IPS-18a (cell line): ENCODE measurements at regions not wholly inside any gene's neighbourhood (a gene's known extent, or its start where the extent isn't known, plus 50 kb on each side); places are given as distances from the start of the nearest gene placed in this dataset.
A peak's percentile ranks its signal among the peaks of the same experiment; 100 is the strongest.

Experiments used
- H3K27ac ChIP-seq: one replicate; pipeline ENCODE4 v1.5.1; 2013; ENCODE audit warnings: low read length
- H3K27me3 ChIP-seq: one replicate; pipeline ENCODE4 v1.6.1; 2013; ENCODE audit warnings: mild to moderate bottlenecking, low read length; ENCODE audit not compliant: control insufficient read depth, insufficient read depth
- H3K36me3 ChIP-seq: one replicate; pipeline ENCODE4 v1.6.1; 2013; ENCODE audit warnings: low read depth, low read length; ENCODE audit not compliant: control insufficient read depth
- H3K4me1 ChIP-seq: one replicate; pipeline ENCODE4 v1.6.1; 2013; ENCODE audit warnings: low read depth, low read length; ENCODE audit not compliant: control insufficient read depth
- H3K4me3 ChIP-seq: one replicate; pipeline ENCODE4 v1.5.1; 2013; ENCODE audit warnings: low read length
- H3K9ac ChIP-seq: one replicate; pipeline ENCODE4 v1.6.1; 2013; ENCODE audit warnings: mild to moderate bottlenecking, low read length, moderate library complexity
- H3K9me3 ChIP-seq: one replicate; pipeline ENCODE4 v1.6.1; 2013; ENCODE audit warnings: low read depth, low read length; ENCODE audit not compliant: control insufficient read depth

DNA sequence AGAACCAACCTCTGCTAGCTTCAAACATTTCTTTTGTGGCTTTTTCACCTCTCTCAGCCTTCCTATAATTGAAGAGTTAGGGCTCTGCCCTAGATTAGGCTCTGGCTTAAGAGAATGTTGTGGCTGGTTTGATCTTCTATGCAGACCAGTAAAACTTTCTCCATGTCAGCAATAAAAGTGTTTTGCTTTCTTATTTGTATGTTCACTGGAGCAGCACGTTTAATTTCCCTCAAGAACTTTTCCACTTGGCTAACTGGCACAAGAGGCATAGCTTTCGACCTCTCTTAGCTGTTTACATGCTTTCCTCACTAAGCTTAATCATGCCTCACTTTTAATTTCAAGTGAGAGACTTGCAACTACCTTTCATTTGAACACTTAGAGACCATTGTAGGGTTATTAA lies 964.7 kb downstream of the ROBO2 start:
- H3K4me1 ChIP-seq, result no peaks in the 10 kb centered on the region
- no peak overlapping the region for H3K27ac ChIP-seq
- H3K27me3 ChIP-seq, result no peaks in the 10 kb centered on the region
- no peaks in the 10 kb centered on the region for H3K9me3 ChIP-seq
- H3K9ac ChIP-seq, result no peak overlapping the region
- no peak overlapping the region for H3K4me3 ChIP-seq
- H3K36me3 ChIP-seq, result no peaks in the 10 kb centered on the region

- no peak overlapping the region for H3K27ac ChIP-seq
- H3K27me3 ChIP-seq, result no peaks in the 10 kb centered on the region
- H3K9ac ChIP-seq, result no peak overlapping the region
- H3K36me3 ChIP-seq, result no peaks in the 10 kb centered on the region
- H3K4me3 ChIP-seq, result no peak overlapping the region
- peaks cover 8% of the 10 kb centered on the region for H3K9me3 ChIP-seq
- H3K4me1 ChIP-seq, result no peaks in the 10 kb centered on the region
Measured at GRCh38 chr3:78013653-78014052, 973.8 kb downstream of the ROBO2 start.

- no peaks in the 10 kb centered on the region for H3K36me3 ChIP-seq
- H3K27ac ChIP-seq, result no peak overlapping the region
- H3K9me3 ChIP-seq, result peaks cover 8% of the 10 kb centered on the region
- H3K4me3 ChIP-seq, result no peak overlapping the region
- no peaks in the 10 kb centered on the region for H3K4me1 ChIP-seq
- H3K9ac ChIP-seq, result no peak overlapping the region
- H3K27me3 ChIP-seq, result no peaks in the 10 kb centered on the region
Measured at GRCh38 chr3:78015856-78016255, 976.0 kb downstream of the ROBO2 start.

- Histone ChIP-seq H3K27ac (no peak overlapping the region), H3K9me3 (no peaks in the 10 kb centered on the region), H3K36me3 (no peaks in the 10 kb centered on the region), H3K9ac (no peak overlapping the region), H3K27me3 (no peaks in the 10 kb centered on the region), H3K4me1 (no peaks in the 10 kb centered on the region), H3K4me3 (no peak overlapping the region)
Measured at GRCh38 chr3:78021710-78022109, 981.8 kb downstream of the ROBO2 start.

- Histone ChIP-seq H3K36me3 (no peaks in the 10 kb centered on the region), H3K9ac (no peak overlapping the region), H3K27me3 (no peaks in the 10 kb centered on the region), H3K4me1 (no peaks in the 10 kb centered on the region), H3K27ac (no peak overlapping the region), H3K9me3 (no peaks in the 10 kb centered on the region), H3K4me3 (no peak overlapping the region)
Measured at GRCh38 chr3:78022232-78022631, 982.3 kb downstream of the ROBO2 start.

- Histone ChIP-seq H3K36me3 (no peaks in the 10 kb centered on the region), H3K9ac (no peak overlapping the region), H3K27ac (no peak overlapping the region), H3K9me3 (no peaks in the 10 kb centered on the region), H3K27me3 (no peaks in the 10 kb centered on the region), H3K4me1 (no peaks in the 10 kb centered on the region), H3K4me3 (no peak overlapping the region)
Measured at GRCh38 chr3:78023257-78023656, 983.4 kb downstream of the ROBO2 start.

- no peaks in the 10 kb centered on the region for H3K4me1 ChIP-seq
- no peak overlapping the region for H3K9ac ChIP-seq
- no peaks in the 10 kb centered on the region for H3K9me3 ChIP-seq
- no peak overlapping the region for H3K4me3 ChIP-seq
- H3K36me3 ChIP-seq, result no peaks in the 10 kb centered on the region
- H3K27me3 ChIP-seq, result no peaks in the 10 kb centered on the region
- H3K27ac ChIP-seq, result no peak overlapping the region
Measured at GRCh38 chr3:78025916-78026315, 986.0 kb downstream of the ROBO2 start.

DNA sequence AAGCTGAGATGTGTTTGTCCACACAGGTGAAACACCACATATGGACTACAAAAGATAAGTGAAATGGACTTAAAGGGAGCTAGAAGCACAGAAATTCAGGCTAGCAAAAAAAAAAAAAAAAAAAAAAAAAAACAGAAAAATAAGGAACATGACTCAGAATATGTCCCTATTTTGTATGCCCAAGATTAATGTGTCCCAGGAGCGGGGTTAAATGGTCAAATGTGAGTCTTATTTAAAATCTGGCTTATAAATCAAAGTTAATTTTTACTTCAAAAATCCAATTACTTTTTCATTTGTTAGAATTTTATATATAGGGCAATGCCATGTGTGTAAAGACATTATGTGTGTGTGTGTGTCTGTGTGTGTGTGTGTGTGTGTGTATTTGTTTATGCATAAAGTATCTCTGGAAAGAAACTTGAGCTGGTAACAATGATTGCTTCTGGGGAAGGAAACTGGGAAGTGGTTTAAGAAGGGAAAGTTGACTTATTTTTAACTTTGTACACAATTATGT lies 986.5 kb downstream of the ROBO2 start:
- H3K36me3 ChIP-seq, result no peaks in the 10 kb centered on the region
- H3K4me3 ChIP-seq, result no peak overlapping the region
- H3K4me1 ChIP-seq, result no peaks in the 10 kb centered on the region
- H3K9me3 ChIP-seq, result no peaks in the 10 kb centered on the region
- no peak overlapping the region for H3K27ac ChIP-seq
- no peak overlapping the region for H3K9ac ChIP-seq
- H3K27me3 ChIP-seq, result no peaks in the 10 kb centered on the region

- no peaks in the 10 kb centered on the region for H3K4me1 ChIP-seq
- H3K36me3 ChIP-seq, result no peaks in the 10 kb centered on the region
- H3K9ac ChIP-seq, result no peak overlapping the region
- H3K27me3 ChIP-seq, result no peaks in the 10 kb centered on the region
- H3K27ac ChIP-seq, result no peak overlapping the region
- no peaks in the 10 kb centered on the region for H3K9me3 ChIP-seq
- no peak overlapping the region for H3K4me3 ChIP-seq
Measured at GRCh38 chr3:78029775-78030174, 989.9 kb downstream of the ROBO2 start.

DNA sequence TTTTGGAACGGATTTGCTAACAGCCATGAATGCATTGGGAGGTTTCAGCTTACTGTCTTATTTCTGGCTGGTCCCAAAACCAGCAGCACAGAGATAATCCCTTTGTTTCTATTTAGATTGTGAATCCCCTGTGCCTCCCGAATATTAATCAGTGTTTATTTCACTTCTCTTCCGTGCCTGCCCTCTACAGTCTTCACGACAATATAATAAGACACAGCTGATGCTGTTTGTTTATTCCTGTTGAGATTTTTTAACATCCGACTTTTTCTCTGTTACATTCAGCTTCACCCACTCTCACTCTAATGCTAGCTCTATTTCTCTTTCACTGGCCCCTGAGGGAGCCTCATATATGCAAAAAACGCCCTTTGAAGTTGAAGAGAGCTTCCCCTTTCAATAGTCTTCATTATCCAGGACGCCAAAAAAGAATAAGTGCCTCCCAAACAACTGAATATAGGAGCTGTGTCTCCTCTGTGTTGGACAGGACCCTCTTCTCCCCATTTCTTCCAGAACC lies 995.3 kb downstream of the ROBO2 start:
- H3K27ac ChIP-seq, result no peak overlapping the region
- H3K4me3 ChIP-seq, result peak overlapping the region; percentile 17
- H3K36me3 ChIP-seq, result no peaks in the 10 kb centered on the region
- H3K9me3 ChIP-seq, result no peaks in the 10 kb centered on the region
- no peaks in the 10 kb centered on the region for H3K27me3 ChIP-seq
- no peak overlapping the region for H3K9ac ChIP-seq
- H3K4me1 ChIP-seq, result peaks cover 13% of the 10 kb centered on the region

DNA sequence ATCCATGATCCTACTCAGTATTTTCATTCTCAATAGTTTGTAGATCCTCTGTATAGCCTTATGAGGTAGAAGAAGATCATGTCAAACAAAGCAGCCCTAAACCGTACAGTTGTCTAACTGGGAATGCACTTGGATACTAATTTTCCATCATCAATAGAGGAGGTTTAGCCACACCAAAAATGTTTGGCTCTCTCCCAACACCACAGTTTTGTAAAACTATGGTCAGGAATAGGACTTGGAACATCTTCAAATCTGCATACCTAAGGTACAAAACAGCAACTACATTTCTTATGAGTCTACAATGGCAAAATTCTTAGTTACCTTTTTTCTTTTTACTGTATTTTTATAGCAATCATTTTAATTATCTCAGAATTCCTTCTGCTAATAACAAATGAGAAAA lies 1001.6 kb downstream of the ROBO2 start:
- Histone ChIP-seq H3K4me1 (no peaks in the 10 kb centered on the region), H3K27me3 (no peaks in the 10 kb centered on the region), H3K9me3 (no peaks in the 10 kb centered on the region), H3K9ac (no peak overlapping the region), H3K36me3 (no peaks in the 10 kb centered on the region), H3K4me3 (no peak overlapping the region), H3K27ac (no peak overlapping the region)

DNA sequence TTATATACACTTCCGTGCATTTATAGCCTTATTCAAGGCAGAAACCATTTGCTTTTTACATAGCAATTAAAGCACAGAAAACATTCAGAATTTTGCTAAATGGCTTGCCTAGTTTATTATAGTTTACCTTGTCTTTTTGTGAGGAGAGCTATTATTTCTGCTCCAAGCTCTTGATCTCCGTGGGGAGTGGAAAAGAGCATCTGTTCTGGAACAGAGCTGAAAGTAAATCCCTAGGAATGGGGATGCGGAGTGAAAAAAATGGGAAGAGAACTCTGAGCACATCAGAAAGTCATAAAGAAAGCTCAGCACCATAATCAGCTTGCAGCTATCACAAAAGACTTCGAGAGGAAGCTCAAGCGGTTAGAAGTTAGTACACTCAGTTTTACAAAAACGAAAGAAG lies 1006.7 kb downstream of the ROBO2 start:
- Histone ChIP-seq H3K27me3 (no peaks in the 10 kb centered on the region), H3K9me3 (no peaks in the 10 kb centered on the region), H3K27ac (no peak overlapping the region), H3K4me3 (no peak overlapping the region), H3K36me3 (no peaks in the 10 kb centered on the region), H3K9ac (no peak overlapping the region), H3K4me1 (no peaks in the 10 kb centered on the region)
